A673 (cell line): ENCODE measurements at regions not wholly inside any gene's neighbourhood (a gene's known extent, or its start where the extent isn't known, plus 50 kb on each side); places are given as distances from the start of the nearest gene placed in this dataset.

Experiments
- BruUV-seq: library from RNA; stranded (reverse); fragments of 400-500 nt; replicated peaks from 2 replicates; lab custom pipeline; 2021; lab: Mats Ljungman, UMichigan
- CTCF ChIA-PET: fragments of 300-600 bp; sonication (Branson Sonifier 250); formaldehyde crosslinking; loops from one replicate; lab custom pipeline; 2022; ENCODE audit warnings: antibody characterized with exemption; lab: Charles Lee
- POLR2A ChIA-PET: fragments of 300-600 bp; sonication (Branson Sonifier 250); formaldehyde crosslinking; loops from one replicate; lab custom pipeline; 2022; ENCODE audit warnings: antibody characterized with exemption; ENCODE audit not compliant: low non-redundant PET; lab: Charles Lee
- DNase-seq: peaks from one replicate; pipeline ENCODE4 v3.0.0-alpha.2; 2015; ENCODE audit warnings: low spot score
- H3K27ac ChIP-seq: fragments of 200-600 bp; sonication (generic); 2 replicates; pipeline ENCODE4 v1.5.1; 2016; ENCODE audit warnings: mixed run types, low read depth, mild to moderate bottlenecking, mixed read lengths, antibody characterized with exemption, low read length; ENCODE audit not compliant: poor library complexity, severe bottlenecking
- H3K27me3 ChIP-seq: fragments of 200-600 bp; sonication (generic); replicated peaks from 2 replicates; pipeline ENCODE4 v1.6.1; 2017; ENCODE audit warnings: mixed run types, low read depth, mild to moderate bottlenecking, mixed read lengths, antibody characterized with exemption, low read length; ENCODE audit not compliant: insufficient read depth, poor library complexity
- H3K36me3 ChIP-seq: fragments of 200-600 bp; sonication (generic); 2 replicates; pipeline ENCODE4 v1.6.1; 2016; ENCODE audit warnings: mixed run types, mild to moderate bottlenecking, mixed read lengths, antibody characterized with exemption, low read length; ENCODE audit not compliant: insufficient read depth, poor library complexity, severe bottlenecking
- H3K4me1 ChIP-seq: fragments of 200-600 bp; sonication (generic); 2 replicates; pipeline ENCODE4 v1.6.1; 2017; ENCODE audit warnings: mixed run types, mild to moderate bottlenecking, mixed read lengths, antibody characterized with exemption, low read length; ENCODE audit not compliant: insufficient read depth, poor library complexity, severe bottlenecking
- H3K4me3 ChIP-seq: fragments of 200-600 bp; sonication (generic); 2 replicates; pipeline ENCODE4 v1.5.1; 2016; ENCODE audit warnings: low read depth, mixed run types, mild to moderate bottlenecking, mixed read lengths, low read length; ENCODE audit not compliant: poor library complexity, severe bottlenecking
- H3K9me3 ChIP-seq: fragments of 200-600 bp; sonication (generic); 2 replicates; pipeline ENCODE4 v1.6.1; 2016; ENCODE audit warnings: mixed run types, low read depth, mild to moderate bottlenecking, mixed read lengths, antibody characterized with exemption, low read length; ENCODE audit not compliant: poor library complexity, severe bottlenecking
- CTCF ChIP-seq: fragments of 300-800, 200-600 bp; sonication (generic); conservative IDR thresholded peaks from 2 replicates; pipeline ENCODE4 v1.5.1; 2017; ENCODE audit warnings: low read depth, mild to moderate bottlenecking, antibody characterized with exemption, low read length, moderate library complexity, mixed read lengths
- EZH2 ChIP-seq: fragments of 200-600 bp; sonication (generic); IDR thresholded peaks from 2 replicates; pipeline ENCODE4 v1.6.1; 2017; ENCODE audit warnings: borderline replicate concordance, low read depth, mild to moderate bottlenecking, mixed read lengths, antibody characterized with exemption, low read length; ENCODE audit not compliant: poor library complexity, severe bottlenecking
- intact Hi-C: fragments of 100-400 bp; cut with micrococcal nuclease; formaldehyde crosslinking; loops from one replicate; pipeline ENCODE4 v1.10.0; 2022; ENCODE audit not compliant: unreplicated experiment

DNA sequence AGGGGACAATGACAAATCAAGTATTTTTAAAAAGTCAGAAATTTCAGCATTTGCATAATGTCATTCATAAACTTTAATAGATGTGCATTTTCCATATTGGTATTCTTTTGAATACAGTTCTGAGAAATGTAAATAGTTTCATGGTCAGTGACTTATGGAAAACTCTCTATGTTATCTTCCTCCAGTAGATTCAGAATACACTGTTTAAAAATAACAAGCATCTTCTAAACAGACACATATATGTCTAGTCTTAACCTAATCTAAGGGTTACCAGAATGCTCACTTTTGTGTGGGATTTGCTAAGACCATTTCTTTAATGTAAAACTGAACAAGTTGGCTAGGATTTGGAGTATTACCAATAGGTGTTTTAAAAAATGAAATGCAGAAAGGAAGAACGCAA, 119.8 kb upstream of the SGCG start:
- Histone ChIP-seq H3K27ac (no peak overlapping the region), H3K27me3 (no peaks in the 10 kb centered on the region), H3K9me3 (no peaks in the 10 kb centered on the region), H3K36me3 (no peaks in the 10 kb centered on the region), H3K4me3 (no peak overlapping the region), H3K4me1 (no peaks in the 10 kb centered on the region)
- TF ChIP-seq EZH2 (no peak), CTCF (no peak)
- ChIA-PET CTCF (no interaction called here), POLR2A (interaction anchor here (0.6 kb wide), 1 partner anchor 210 kb away, joined by 4 read pairs; no protein-coding TSS in a partner anchor)
- intact Hi-C loops, result no loop called here
- BruUV-seq, result no TSS peak
- DNase-seq, result no peak

GRCh38 chr13:23067129-23067528, 113.7 kb upstream of the SGCG start:
- H3K4me3 ChIP-seq, result no peak overlapping the region
- ChIA-PET CTCF (no interaction called here), POLR2A (no interaction called here)
- H3K27ac ChIP-seq, result no peak overlapping the region
- no peak for DNase-seq
- intact Hi-C loops, result no loop called here
- peaks cover 3% of the 10 kb centered on the region for H3K9me3 ChIP-seq
- no peaks in the 10 kb centered on the region for H3K27me3 ChIP-seq
- no TSS peak for BruUV-seq
- TF ChIP-seq EZH2 (no peak), CTCF (no peak)
- H3K4me1 ChIP-seq, result no peaks in the 10 kb centered on the region
- H3K36me3 ChIP-seq, result no peaks in the 10 kb centered on the region

DNA sequence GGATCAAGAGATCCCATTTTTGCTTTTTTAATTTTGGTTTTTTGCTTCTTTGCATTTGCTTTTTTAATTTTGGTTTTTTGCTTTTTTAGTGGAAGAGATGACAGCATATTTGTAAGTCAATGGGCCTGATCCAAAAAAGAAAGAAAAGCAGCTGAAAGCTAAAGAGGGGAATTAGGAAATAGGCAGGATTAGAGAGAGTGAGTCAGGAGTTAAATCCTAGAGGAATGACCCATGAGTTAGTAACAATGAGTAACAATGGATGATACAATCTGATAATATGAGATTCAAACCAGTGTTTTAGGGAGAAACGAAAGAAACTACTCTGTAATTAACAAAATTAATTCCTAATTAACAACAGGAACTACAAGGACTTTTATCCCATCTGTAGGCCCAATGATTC, 111.2 kb upstream of the SGCG start:
- no peak for DNase-seq
- intact Hi-C loops, result no loop called here
- Histone ChIP-seq H3K36me3 (no peaks in the 10 kb centered on the region), H3K27me3 (no peaks in the 10 kb centered on the region), H3K9me3 (peaks cover 3% of the 10 kb centered on the region), H3K27ac (no peak overlapping the region), H3K4me3 (no peak overlapping the region), H3K4me1 (no peaks in the 10 kb centered on the region)
- ChIA-PET POLR2A (no interaction called here), CTCF (no interaction called here)
- BruUV-seq, result no TSS peak
- no peak for TF ChIP-seq CTCF
- no peak for TF ChIP-seq EZH2
